ENCODE measurements at regions not wholly inside any gene's neighbourhood (a gene's known extent, or its start where the extent isn't known, plus 50 kb on each side); places are given as distances from the start of the nearest gene placed in this dataset.

DNA sequence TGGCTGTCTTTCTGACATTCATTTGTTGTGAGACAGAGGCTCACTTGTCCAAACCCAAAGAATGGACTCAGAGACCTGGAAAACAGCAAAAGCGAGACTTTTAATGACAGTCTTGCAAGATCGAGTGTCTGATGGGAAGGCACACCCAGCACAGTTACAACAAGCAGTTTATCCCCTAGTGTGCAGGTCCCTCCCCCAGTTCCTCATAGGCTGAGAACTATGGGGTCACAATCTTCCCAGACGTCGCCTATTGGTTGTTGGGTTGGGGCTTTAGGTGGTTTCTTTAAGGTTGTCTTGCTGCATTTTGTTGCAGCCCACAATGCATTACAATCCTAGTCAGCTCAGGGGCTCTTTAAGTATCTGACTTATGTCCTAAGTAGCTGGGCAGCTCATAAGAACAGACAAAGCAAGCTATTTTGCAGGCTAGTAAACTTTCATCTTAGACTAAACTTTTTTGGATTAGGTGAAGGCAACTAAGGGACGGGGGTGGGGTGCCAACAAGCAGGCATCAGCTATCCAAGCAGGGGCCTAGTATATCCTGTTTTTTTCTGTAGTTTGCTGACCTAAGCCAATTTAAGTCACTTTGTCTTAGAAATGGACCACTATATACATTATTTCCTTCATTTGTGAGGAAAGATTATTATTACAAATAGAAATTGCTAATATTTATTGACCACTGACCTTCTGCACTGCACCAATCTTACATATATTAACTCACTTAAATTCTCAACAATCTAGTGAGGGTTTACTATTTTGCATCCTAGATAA lies 151.8 kb downstream of the SETD4 start:
- H3K79me2 ChIP-seq (ENCODE audit: control insufficient read depth, insufficient read depth, low read length): no peaks in the 10 kb centered on the region
- TF ChIP-seq POLR2A (IDR thresholded peaks at IDR 0.05; ENCODE audit: low read depth, low read length): no peak
- no peak for TF ChIP-seq EZH2 (IDR thresholded peaks at IDR 0.05; ENCODE audit: borderline replicate concordance, low read depth, low read length, severe bottlenecking)
- no peak for TF ChIP-seq POLR2AphosphoS5 (IDR thresholded peaks at IDR 0.05; ENCODE audit: insufficient read depth, low read depth, low read length)
- TF ChIP-seq FOS (IDR thresholded peaks at IDR 0.05; ENCODE audit: borderline replicate concordance, insufficient read depth, low read length): no peak
- no peak for TF ChIP-seq JUN (IDR thresholded peaks at IDR 0.05; ENCODE audit: borderline replicate concordance, insufficient read depth, insufficient read length, low read depth)
- no peak for TF ChIP-seq MAX (IDR thresholded peaks at IDR 0.05; ENCODE audit: insufficient read depth, insufficient read length)
- TF ChIP-seq CTCF (IDR thresholded peaks at IDR 0.05; ENCODE audit: extremely low read depth in 1 of 2, insufficient read depth in 1 of 2, low read depth in 1 of 2, low read length in 2 of 2): no peak
- TF ChIP-seq GATA2 (IDR thresholded peaks at IDR 0.05; ENCODE audit: insufficient read depth, insufficient read length, low read depth, low read length): no peak
- TF ChIP-seq MYC (IDR thresholded peaks at IDR 0.05; ENCODE audit: low read depth, low read length): no peak
- no peak overlapping the region for H3K9ac ChIP-seq (replicated peaks; ENCODE audit: extremely low read depth, insufficient read depth, low read length)
- DNase-seq (ENCODE audit: low read depth, low spot score) (no peak), FAIRE-seq (no peak)
- H3K4me2 ChIP-seq (ENCODE audit: insufficient read depth, low read length): no peak overlapping the region
- H3K36me3 ChIP-seq (ENCODE audit: control insufficient read depth in 2 of 2, extremely low read depth in 1 of 2, insufficient read depth in 2 of 2, low read length in 2 of 2): no peaks in the 10 kb centered on the region
- intact Hi-C loops (cut with micrococcal nuclease) (no loop called here), dilution Hi-C loops (cut with MboI; ENCODE audit: extremely low pct_ligation_motif_present, low sequenced_read_pairs) (no loop called here)
- no peak overlapping the region for H3K4me3 ChIP-seq (replicated peaks in 1 of 3; ENCODE audit: insufficient read depth in 1 of 3, low read depth in 1 of 3, low read length in 3 of 3)
- BruUV-seq (replicated peaks): no TSS peak
- POLR2A ChIA-PET: no interaction called here
- H2AFZ ChIP-seq (ENCODE audit: low read depth, low read length): no peak overlapping the region
- CTCF ChIA-PET: no interaction called here
- no peaks in the 10 kb centered on the region for H3K9me1 ChIP-seq (replicated peaks; ENCODE audit: control insufficient read depth, extremely low read depth, insufficient read depth, low read length)
- H3K27ac ChIP-seq (ENCODE audit: insufficient read depth, low read depth, low read length): no peak overlapping the region
- H3K4me1 ChIP-seq (ENCODE audit: control insufficient read depth, extremely low read depth, insufficient read depth, low read length): peaks cover 13% of the 10 kb centered on the region
- no peaks in the 10 kb centered on the region for H4K20me1 ChIP-seq (replicated peaks; ENCODE audit: control insufficient read depth, extremely low read depth, insufficient read depth, low read length)
- peaks cover 0 to 2% of the 10 kb centered on the region in 2 experiments for H3K27me3 ChIP-seq (ENCODE audit: control insufficient read depth in 2 of 2, insufficient read depth in 2 of 2, low read length in 2 of 2)
- H3K9me3 ChIP-seq (replicated peaks; ENCODE audit: control insufficient read depth, insufficient read depth, low read length): no peaks in the 10 kb centered on the region

Data from endothelial cell of umbilical vein (primary cell).